ENCODE measurements at regions not wholly inside any gene's neighbourhood (a gene's known extent, or its start where the extent isn't known, plus 50 kb on each side); places are given as distances from the start of the nearest gene placed in this dataset.
A peak's percentile ranks its signal among the peaks of the same experiment; 100 is the strongest.

DNA sequence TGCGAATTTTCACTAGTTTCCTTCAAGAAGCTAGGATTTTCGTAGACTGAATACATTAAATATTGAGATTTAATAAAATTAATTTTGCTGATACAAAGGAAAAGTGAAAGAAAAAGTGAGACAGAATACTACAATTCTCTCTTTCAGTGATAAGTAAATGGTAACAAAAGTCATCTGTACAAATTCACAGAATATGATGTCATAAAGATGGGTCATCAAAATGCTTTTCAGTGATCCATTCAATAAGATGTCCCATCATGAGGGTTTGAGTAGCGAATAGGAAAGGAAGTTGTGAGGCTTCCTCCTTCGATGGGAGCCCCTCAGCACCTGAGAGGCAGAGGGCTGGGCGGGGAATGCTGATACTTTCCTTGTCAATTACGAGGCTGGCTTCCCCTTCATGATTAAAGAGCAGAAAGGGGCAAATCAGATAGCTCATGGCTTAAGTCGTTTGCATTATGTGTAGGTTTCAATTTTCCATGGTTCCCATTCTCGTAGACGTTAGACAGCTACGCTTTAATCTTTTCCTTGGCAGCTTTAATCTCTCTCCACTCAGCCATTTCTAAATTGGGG lies 108.8 kb upstream of the SORBS2 start:
- H3K79me2 ChIP-seq (ENCODE audit: control insufficient read depth, insufficient read depth, low read length), result no peaks in the 10 kb centered on the region
- TF ChIP-seq, protein P1, sequence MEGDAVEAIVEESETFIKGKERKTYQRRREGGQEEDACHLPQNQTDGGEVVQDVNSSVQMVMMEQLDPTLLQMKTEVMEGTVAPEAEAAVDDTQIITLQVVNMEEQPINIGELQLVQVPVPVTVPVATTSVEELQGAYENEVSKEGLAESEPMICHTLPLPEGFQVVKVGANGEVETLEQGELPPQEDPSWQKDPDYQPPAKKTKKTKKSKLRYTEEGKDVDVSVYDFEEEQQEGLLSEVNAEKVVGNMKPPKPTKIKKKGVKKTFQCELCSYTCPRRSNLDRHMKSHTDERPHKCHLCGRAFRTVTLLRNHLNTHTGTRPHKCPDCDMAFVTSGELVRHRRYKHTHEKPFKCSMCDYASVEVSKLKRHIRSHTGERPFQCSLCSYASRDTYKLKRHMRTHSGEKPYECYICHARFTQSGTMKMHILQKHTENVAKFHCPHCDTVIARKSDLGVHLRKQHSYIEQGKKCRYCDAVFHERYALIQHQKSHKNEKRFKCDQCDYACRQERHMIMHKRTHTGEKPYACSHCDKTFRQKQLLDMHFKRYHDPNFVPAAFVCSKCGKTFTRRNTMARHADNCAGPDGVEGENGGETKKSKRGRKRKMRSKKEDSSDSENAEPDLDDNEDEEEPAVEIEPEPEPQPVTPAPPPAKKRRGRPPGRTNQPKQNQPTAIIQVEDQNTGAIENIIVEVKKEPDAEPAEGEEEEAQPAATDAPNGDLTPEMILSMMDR (conservative IDR thresholded peaks at IDR 0.05 in 1 of 2, IDR thresholded peaks at IDR 0.05 in 1 of 2; ENCODE audit: low read depth in 1 of 2, low read length in 2 of 2), result no peak
- TF ChIP-seq EZH2 (IDR thresholded peaks at IDR 0.05; ENCODE audit: low read length, missing control alignments), result no peak
- no peak for DNase-seq (ENCODE audit: low read depth in 2 of 2)
- H4K20me1 ChIP-seq (ENCODE audit: control insufficient read depth, extremely low read depth, insufficient read depth, low read length), result no peaks in the 10 kb centered on the region
- H3K4me1 ChIP-seq (ENCODE audit: control insufficient read depth, extremely low read depth, insufficient read depth, low read length), result no peaks in the 10 kb centered on the region
- no peaks in the 10 kb centered on the region for H3K9me3 ChIP-seq (ENCODE audit: control insufficient read depth, insufficient read depth, low read depth, low read length)
- H3K36me3 ChIP-seq (ENCODE audit: control insufficient read depth, insufficient read depth, low read length), result no peaks in the 10 kb centered on the region
- no peak overlapping the region for H3K9ac ChIP-seq (ENCODE audit: insufficient read depth, low read length)
- H3K27ac ChIP-seq (ENCODE audit: insufficient read depth, low read length), result no peak overlapping the region
- H3K4me3 ChIP-seq (replicated peaks in 1 of 4; ENCODE audit: control extremely low read depth in 1 of 4, insufficient read depth in 1 of 4, low read depth in 3 of 4, low read length in 4 of 4), result no peak overlapping the region
- no peaks in the 10 kb centered on the region for H3K27me3 ChIP-seq (ENCODE audit: control insufficient read depth, insufficient read depth, low read length)
- no peak overlapping the region for H3K4me2 ChIP-seq (ENCODE audit: extremely low read depth, insufficient read depth, low read length)
- no peak overlapping the region for H2AFZ ChIP-seq (ENCODE audit: low read length)

DNA sequence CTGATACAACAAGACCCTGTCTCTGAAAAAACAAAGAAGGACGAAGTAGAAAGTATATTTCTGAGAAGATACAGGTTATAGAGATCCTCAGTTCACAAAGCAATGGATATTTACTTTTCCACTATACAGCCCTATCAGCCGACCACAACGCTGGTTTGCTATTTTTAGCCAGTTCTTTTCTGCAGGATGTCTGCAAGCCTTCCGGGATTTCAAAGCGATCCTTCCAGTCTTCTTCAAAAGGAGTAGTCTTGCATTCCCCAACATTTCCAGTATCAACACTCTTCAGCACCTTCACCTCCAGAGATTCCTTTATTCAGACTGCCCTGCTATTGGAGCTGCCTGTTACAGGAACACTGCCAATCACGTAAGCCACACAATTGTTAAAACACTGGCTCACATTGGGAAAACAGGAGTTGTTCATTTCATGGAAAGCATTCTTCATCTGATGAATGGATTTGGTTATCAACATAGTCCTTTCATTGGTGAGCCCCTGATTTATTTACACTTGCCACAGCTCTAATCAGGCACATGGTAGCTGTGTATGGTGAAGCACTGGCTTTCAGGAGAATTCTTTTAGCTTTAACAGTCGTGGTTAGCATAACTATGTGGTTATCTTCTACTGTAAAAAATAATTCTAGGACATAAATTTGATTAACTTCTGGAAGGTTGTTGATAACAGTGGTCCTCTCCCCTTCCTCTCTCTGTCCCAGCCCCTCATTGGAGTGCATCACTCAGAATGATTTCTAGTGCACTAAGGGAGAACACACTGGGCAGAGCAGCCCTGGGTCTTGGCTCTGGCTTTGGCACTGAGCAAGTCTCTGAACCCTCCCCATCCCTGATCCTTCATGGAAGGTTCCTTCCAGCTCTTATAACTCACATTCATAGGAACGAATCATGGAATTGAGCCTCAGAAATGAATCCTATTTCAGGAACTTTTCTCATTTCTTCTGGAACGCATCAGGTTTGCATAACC lies 109.9 kb upstream of the SORBS2 start:
- Histone ChIP-seq H2AFZ (ENCODE audit: low read length) (no peak overlapping the region), H3K27ac (ENCODE audit: insufficient read depth, low read length) (no peak overlapping the region), H3K4me2 (ENCODE audit: extremely low read depth, insufficient read depth, low read length) (no peak overlapping the region), H3K4me3 (replicated peaks in 1 of 4; ENCODE audit: control extremely low read depth in 1 of 4, insufficient read depth in 1 of 4, low read depth in 3 of 4, low read length in 4 of 4) (no peak overlapping the region), H3K9me3 (ENCODE audit: control insufficient read depth, insufficient read depth, low read depth, low read length) (no peaks in the 10 kb centered on the region), H3K9ac (ENCODE audit: insufficient read depth, low read length) (no peak overlapping the region), H3K79me2 (ENCODE audit: control insufficient read depth, insufficient read depth, low read length) (no peaks in the 10 kb centered on the region), H3K36me3 (ENCODE audit: control insufficient read depth, insufficient read depth, low read length) (no peaks in the 10 kb centered on the region), H3K27me3 (ENCODE audit: control insufficient read depth, insufficient read depth, low read length) (no peaks in the 10 kb centered on the region), H4K20me1 (ENCODE audit: control insufficient read depth, extremely low read depth, insufficient read depth, low read length) (no peaks in the 10 kb centered on the region), H3K4me1 (ENCODE audit: control insufficient read depth, extremely low read depth, insufficient read depth, low read length) (no peaks in the 10 kb centered on the region)
- no peak for TF ChIP-seq EZH2 (IDR thresholded peaks at IDR 0.05; ENCODE audit: low read length, missing control alignments)
- TF ChIP-seq, protein P1 (conservative IDR thresholded peaks at IDR 0.05 in 1 of 2, IDR thresholded peaks at IDR 0.05 in 1 of 2; ENCODE audit: low read depth in 1 of 2, low read length in 2 of 2), result no peak
- peak in 1 of 2 donors; percentile 59 for DNase-seq (ENCODE audit: low read depth in 2 of 2)

DNA sequence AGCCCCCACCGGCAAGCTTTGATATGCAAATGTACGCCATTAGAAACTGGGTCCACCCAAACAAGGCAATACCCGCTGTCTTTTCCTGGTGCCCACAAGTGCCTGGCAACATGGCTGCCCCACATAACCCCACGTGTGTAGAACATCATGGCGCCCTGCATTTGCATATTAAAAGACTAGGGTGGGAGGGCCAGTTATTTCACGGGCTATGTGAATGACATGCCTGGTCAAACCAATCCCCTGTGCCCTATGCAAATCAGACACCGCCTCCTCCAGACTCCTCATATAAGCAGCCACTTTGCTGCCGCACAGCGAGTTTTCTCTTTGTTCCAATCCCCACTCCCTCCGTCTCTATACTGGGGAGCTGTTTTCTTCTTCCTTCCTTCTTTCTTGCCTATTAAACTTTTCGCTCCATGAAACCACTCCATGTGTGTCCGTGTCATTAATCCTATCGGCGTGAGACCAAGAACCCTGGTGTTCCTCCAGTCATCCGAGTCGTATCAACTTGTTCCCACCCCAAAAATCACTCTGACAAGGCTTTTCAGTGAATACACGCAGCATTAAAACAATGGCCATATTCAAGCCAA lies 112.6 kb upstream of the SORBS2 start:
- H3K9me3 ChIP-seq (ENCODE audit: control insufficient read depth, insufficient read depth, low read depth, low read length), result no peaks in the 10 kb centered on the region
- H4K20me1 ChIP-seq (ENCODE audit: control insufficient read depth, extremely low read depth, insufficient read depth, low read length), result no peaks in the 10 kb centered on the region
- no peaks in the 10 kb centered on the region for H3K79me2 ChIP-seq (ENCODE audit: control insufficient read depth, insufficient read depth, low read length)
- no peak overlapping the region for H3K4me2 ChIP-seq (ENCODE audit: extremely low read depth, insufficient read depth, low read length)
- no peaks in the 10 kb centered on the region for H3K27me3 ChIP-seq (ENCODE audit: control insufficient read depth, insufficient read depth, low read length)
- TF ChIP-seq EZH2 (IDR thresholded peaks at IDR 0.05; ENCODE audit: low read length, missing control alignments), result no peak
- TF ChIP-seq, protein P1 (conservative IDR thresholded peaks at IDR 0.05 in 1 of 2, IDR thresholded peaks at IDR 0.05 in 1 of 2; ENCODE audit: low read depth in 1 of 2, low read length in 2 of 2), result no peak
- no peak overlapping the region for H2AFZ ChIP-seq (ENCODE audit: low read length)
- no peak overlapping the region for H3K9ac ChIP-seq (ENCODE audit: insufficient read depth, low read length)
- H3K27ac ChIP-seq (ENCODE audit: insufficient read depth, low read length), result no peak overlapping the region
- H3K36me3 ChIP-seq (ENCODE audit: control insufficient read depth, insufficient read depth, low read length), result no peaks in the 10 kb centered on the region
- no peak overlapping the region for H3K4me3 ChIP-seq (replicated peaks in 1 of 4; ENCODE audit: control extremely low read depth in 1 of 4, insufficient read depth in 1 of 4, low read depth in 3 of 4, low read length in 4 of 4)
- no peaks in the 10 kb centered on the region for H3K4me1 ChIP-seq (ENCODE audit: control insufficient read depth, extremely low read depth, insufficient read depth, low read length)
- no peak for DNase-seq (ENCODE audit: low read depth in 2 of 2)

All from fibroblast of lung (primary cell).